OCI-M2 (cell line): ENCODE measurements at regions not wholly inside any gene's neighbourhood (a gene's known extent, or its start where the extent isn't known, plus 50 kb on each side); places are given as distances from the start of the nearest gene placed in this dataset.

ENCODE experiments used
- DNase-seq: peaks from one replicate; lab custom pipeline; 2025; ENCODE audit not compliant: unreplicated experiment; lab: John Stamatoyannopoulos, UW

GRCh38 chr21:16789636-16790035 is 723.2 kb upstream of the CXADR start:
- DNase-seq = no peak

GRCh38 chr21:16792101-16792500 is 720.7 kb upstream of the CXADR start:
- no peak for DNase-seq

- DNase-seq = no peak
Measured at GRCh38 chr21:16794950-16795349, 717.9 kb upstream of the CXADR start.

GRCh38 chr21:16796776-16797175 is 716.1 kb upstream of the CXADR start:
- no peak for DNase-seq

- DNase-seq = no peak
Measured at GRCh38 chr21:16797540-16797939, 715.3 kb upstream of the CXADR start.

- DNase-seq = no peak
Measured at GRCh38 chr21:16797966-16798365, 714.9 kb upstream of the CXADR start.

- no peak for DNase-seq
Measured at GRCh38 chr21:16800536-16801275, 712.1 kb upstream of the CXADR start.

GRCh38 chr21:16811011-16811410 is 701.8 kb upstream of the CXADR start:
- DNase-seq = no peak

- no peak for DNase-seq
Measured at GRCh38 chr21:16811970-16812369, 700.9 kb upstream of the CXADR start.

GRCh38 chr21:16815243-16815642 is 697.6 kb upstream of the CXADR start:
- no peak for DNase-seq

- DNase-seq = no peak
Measured at GRCh38 chr21:16821588-16821987, 691.3 kb upstream of the CXADR start.

- no peak for DNase-seq
Measured at GRCh38 chr21:16829532-16829931, 683.3 kb upstream of the CXADR start.

GRCh38 chr21:16832791-16833190 is 680.1 kb upstream of the CXADR start:
- DNase-seq = no peak

- DNase-seq = no peak
Measured at GRCh38 chr21:16834791-16835190, 678.1 kb upstream of the CXADR start.

- no peak for DNase-seq
Measured at GRCh38 chr21:16837321-16837720, 675.5 kb upstream of the CXADR start.

- no peak for DNase-seq
Measured at GRCh38 chr21:16837721-16838120, 675.1 kb upstream of the CXADR start.

GRCh38 chr21:16838331-16838730 is 674.5 kb upstream of the CXADR start:
- DNase-seq = no peak

GRCh38 chr21:16840538-16840937 is 672.3 kb upstream of the CXADR start:
- DNase-seq = no peak

- DNase-seq = no peak
Measured at GRCh38 chr21:16841975-16842695, 670.7 kb upstream of the CXADR start.

GRCh38 chr21:16842696-16843035 is 670.2 kb upstream of the CXADR start:
- no peak for DNase-seq

GRCh38 chr21:16847211-16847610 is 665.6 kb upstream of the CXADR start:
- DNase-seq = no peak

GRCh38 chr21:16851054-16851453 is 661.8 kb upstream of the CXADR start:
- no peak for DNase-seq

- no peak for DNase-seq
Measured at GRCh38 chr21:16855164-16855667, 657.6 kb upstream of the CXADR start.
